ENCODE measurements at regions not wholly inside any gene's neighbourhood (a gene's known extent, or its start where the extent isn't known, plus 50 kb on each side); places are given as distances from the start of the nearest gene placed in this dataset.
"Not testable (repeated sequence)": the region's sequence is repeated elsewhere in the genome, so short reads cannot be mapped to it uniquely, and the experiment has no call there.

DNA sequence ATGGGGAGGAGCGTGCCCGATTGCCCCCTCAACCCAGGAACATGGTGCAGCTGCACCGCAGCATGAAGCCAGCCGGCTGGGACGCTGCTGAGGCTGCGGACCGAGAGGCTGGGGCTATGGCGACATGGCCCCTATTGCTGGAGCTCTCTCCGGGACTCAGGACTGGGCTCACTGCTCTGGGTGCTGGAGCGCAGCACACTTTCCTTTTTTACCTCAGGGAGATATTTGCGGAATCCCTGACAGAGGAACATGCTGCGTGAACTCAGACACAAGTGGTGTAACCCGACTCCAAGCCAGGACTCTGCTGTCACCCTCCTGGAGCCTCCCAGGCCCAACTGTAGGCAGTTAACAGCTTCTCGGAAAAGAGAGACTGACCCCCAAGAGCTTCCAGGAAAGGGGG lies 137.2 kb upstream of the NBPF9 start:
- TF ChIP-seq POLR2AphosphoS5, POLR2A (IDR thresholded peaks at IDR 0.05; ENCODE audit: low read depth, low read length): not testable (repeated sequence)
